HEK293 (cell line): ENCODE measurements at regions not wholly inside any gene's neighbourhood (a gene's known extent, or its start where the extent isn't known, plus 50 kb on each side); places are given as distances from the start of the nearest gene placed in this dataset.

Experiments used
- CTCF ChIA-PET: fragments of 350-600 bp; formaldehyde crosslinking; extraction: SDS; loops from one replicate; lab custom pipeline; 2021; ENCODE audit warnings: antibody characterized with exemption; lab: Yijun Ruan, JAX
- POLR2A ChIA-PET: fragments of 300-600 bp; formaldehyde crosslinking; extraction: SDS; loops from one replicate; lab custom pipeline; 2020; ENCODE audit warnings: antibody characterized with exemption, inconsistent platforms; lab: Yijun Ruan, JAX
- H3K27ac ChIP-seq: fragments of 200-500 bp; sonication (Bioruptor generic); 2 replicates; pipeline ENCODE4 v1.5.1; 2014; ENCODE audit warnings: low read depth, low read length, control low read depth, inconsistent platforms; ENCODE audit errors: extremely low read depth
- H3K36me3 ChIP-seq, 2 experiments: fragments of 200-500 bp in 1 of 2; sonication (Bioruptor generic) in 1 of 2; 1 replicate in 1 of 2; 2 replicates in 1 of 2; pipeline ENCODE4 v1.5.1; 2014 to 2017; ENCODE audit warnings: inconsistent platforms in 2 of 2, low read length in 2 of 2; ENCODE audit not compliant: control insufficient read depth in 2 of 2, insufficient read depth in 1 of 2
- H3K4me1 ChIP-seq: fragments of 200-500 bp; sonication (Bioruptor generic); 2 replicates; pipeline ENCODE4 v1.5.1; 2014; ENCODE audit warnings: mild to moderate bottlenecking, low read length, inconsistent platforms; ENCODE audit not compliant: control insufficient read depth, insufficient read depth
- H3K4me3 ChIP-seq: 2 replicates; pipeline ENCODE4 v1.5.1; 2011; ENCODE audit warnings: low read depth, mild to moderate bottlenecking, control low read depth, low read length, moderate library complexity
- H3K9me3 ChIP-seq: fragments of 200-500 bp; sonication (Bioruptor generic); 2 replicates; pipeline ENCODE4 v1.5.1; 2014; ENCODE audit warnings: low read depth, low read length, inconsistent platforms; ENCODE audit not compliant: control insufficient read depth, insufficient read depth
- HOXD13 ChIP-seq: sonication (generic); formaldehyde crosslinking; IDR thresholded peaks from 2 replicates; pipeline ENCODE4 v1.8.0; 2022; ENCODE audit warnings: missing genetic modification reagents, borderline replicate concordance
- KLF7 ChIP-seq: fragments of 450-650 bp; formaldehyde crosslinking; IDR thresholded peaks from 2 replicates; pipeline ENCODE4 v1.5.1; 2016; ENCODE audit warnings: missing biosample characterization, missing genetic modification characterization, borderline replicate concordance
- PRDM1 ChIP-seq: fragments of 450-650 bp; formaldehyde crosslinking; IDR thresholded peaks from 2 replicates; pipeline ENCODE4; 2016; ENCODE audit warnings: missing biosample characterization, missing genetic modification characterization
- PRDM4 ChIP-seq: fragments of 450-650 bp; formaldehyde crosslinking; IDR thresholded peaks from 2 replicates; pipeline ENCODE4 v1.5.1; 2017; ENCODE audit warnings: missing biosample characterization, missing genetic modification characterization
- REPIN1 ChIP-seq: fragments of 450-650 bp; formaldehyde crosslinking; IDR thresholded peaks from 2 replicates; pipeline ENCODE4 v1.5.1; 2017; ENCODE audit warnings: missing biosample characterization, missing genetic modification characterization, low read depth
- SP3 ChIP-seq: fragments of 450-650 bp; formaldehyde crosslinking; IDR thresholded peaks from 2 replicates; pipeline ENCODE4 v1.5.1; 2016; ENCODE audit warnings: missing biosample characterization, missing genetic modification characterization
- ZBTB10 ChIP-seq: fragments of 450-650 bp; formaldehyde crosslinking; IDR thresholded peaks from 2 replicates; pipeline ENCODE4 v1.5.1; 2016; ENCODE audit warnings: missing biosample characterization, missing genetic modification characterization
- ZBTB48 ChIP-seq: fragments of 450-650 bp; formaldehyde crosslinking; IDR thresholded peaks from 2 replicates; pipeline ENCODE4 v1.5.1; 2016; ENCODE audit warnings: missing biosample characterization, missing genetic modification characterization
- ZFP37 ChIP-seq: fragments of 450-650 bp; formaldehyde crosslinking; IDR thresholded peaks from 2 replicates; pipeline ENCODE4 v1.5.1; 2016; ENCODE audit warnings: missing biosample characterization, missing genetic modification characterization
- ZNF16 ChIP-seq: fragments of 450-650 bp; formaldehyde crosslinking; IDR thresholded peaks from 2 replicates; pipeline ENCODE4 v1.5.1; 2016; ENCODE audit warnings: low read depth, missing biosample characterization, missing genetic modification characterization
- ZNF211 ChIP-seq: fragments of 450-650 bp; formaldehyde crosslinking; IDR thresholded peaks from 2 replicates; pipeline ENCODE4 v1.5.1; 2016; ENCODE audit warnings: low read depth, missing biosample characterization, missing genetic modification characterization
- ZNF266 ChIP-seq: fragments of 450-650 bp; formaldehyde crosslinking; IDR thresholded peaks from 2 replicates; pipeline ENCODE4 v1.5.1; 2016; ENCODE audit warnings: missing biosample characterization, missing genetic modification characterization, low read depth
- ZNF473 ChIP-seq: fragments of 450-650 bp; formaldehyde crosslinking; IDR thresholded peaks from 2 replicates; pipeline ENCODE4 v1.5.1; 2017; ENCODE audit warnings: missing biosample characterization, missing genetic modification characterization
- ZNF510 ChIP-seq: fragments of 450-650 bp; formaldehyde crosslinking; IDR thresholded peaks from 2 replicates; pipeline ENCODE4 v1.5.1; 2018; ENCODE audit warnings: mild to moderate bottlenecking, missing genetic modification characterization, missing biosample characterization; ENCODE audit not compliant: insufficient replicate concordance
- ZNF530 ChIP-seq: fragments of 450-650 bp; formaldehyde crosslinking; IDR thresholded peaks from 2 replicates; pipeline ENCODE4 v1.5.1; 2016; ENCODE audit warnings: low read depth, missing biosample characterization, missing genetic modification characterization
- ZNF544 ChIP-seq: fragments of 450-650 bp; formaldehyde crosslinking; IDR thresholded peaks from 2 replicates; pipeline ENCODE4 v1.5.0; 2017; ENCODE audit warnings: missing biosample characterization, missing genetic modification characterization
- ZNF580 ChIP-seq: fragments of 450-650 bp; formaldehyde crosslinking; IDR thresholded peaks from 2 replicates; pipeline ENCODE4 v1.5.1; 2016; ENCODE audit warnings: missing biosample characterization, missing genetic modification characterization
- ZNF624 ChIP-seq: fragments of 450-650 bp; formaldehyde crosslinking; IDR thresholded peaks from 2 replicates; pipeline ENCODE4 v1.5.1; 2017; ENCODE audit warnings: missing biosample characterization, missing genetic modification characterization
- ZNF664 ChIP-seq: fragments of 450-650 bp; formaldehyde crosslinking; IDR thresholded peaks from 2 replicates; pipeline ENCODE4 v1.5.1; 2016; ENCODE audit warnings: missing biosample characterization, missing genetic modification characterization
- ZNF670 ChIP-seq: fragments of 450-650 bp; formaldehyde crosslinking; IDR thresholded peaks from 2 replicates; pipeline ENCODE4 v1.5.1; 2016; ENCODE audit warnings: missing biosample characterization, missing genetic modification characterization, low read depth
- ZNF701 ChIP-seq: fragments of 450-650 bp; formaldehyde crosslinking; IDR thresholded peaks from 2 replicates; pipeline ENCODE4 v1.5.1; 2016; ENCODE audit warnings: missing biosample characterization, missing genetic modification characterization
- ZNF830 ChIP-seq: fragments of 450-650 bp; IDR thresholded peaks from 2 replicates; pipeline ENCODE4 v1.5.0; 2018; ENCODE audit warnings: missing biosample characterization, missing genetic modification characterization, low read depth, mild to moderate bottlenecking, moderate library complexity
- ZSCAN30 ChIP-seq: fragments of 450-650 bp; IDR thresholded peaks from 2 replicates; pipeline ENCODE4 v1.5.1; 2018; ENCODE audit warnings: missing biosample characterization, mild to moderate bottlenecking, missing genetic modification characterization, moderate library complexity

GRCh38 chr3:110733045-110733444 is 338.6 kb upstream of the NECTIN3 start:
- Histone ChIP-seq H3K36me3 (no peaks in the 10 kb centered on the region), H3K27ac (no peak overlapping the region), H3K4me3 (no peak overlapping the region), H3K4me1 (no peaks in the 10 kb centered on the region)
- POLR2A ChIA-PET = no interaction called here
- TF ChIP-seq ZFP37 (tag by site-specific recombination) (no peak), ZNF530 (tag by site-specific recombination) (no peak), ZNF664 (tag by site-specific recombination) (no peak), ZBTB48 (tag by site-specific recombination) (no peak), ZBTB10 (no peak), PRDM1 (tag by site-specific recombination) (no peak), HOXD13 (CRISPR knock-in tag) (no peak), ZNF16 (tag by site-specific recombination) (no peak), ZNF670 (tag by site-specific recombination) (no peak), ZNF580 (tag by site-specific recombination) (no peak), PRDM4 (no peak), ZNF473 (tag by site-specific recombination) (no peak), REPIN1 (tag by site-specific recombination) (no peak), ZNF510 (tag by site-specific recombination) (no peak), ZSCAN30 (tag by site-specific recombination) (no peak), SP3 (tag by site-specific recombination) (no peak), KLF7 (tag by site-specific recombination) (no peak), ZNF701 (tag by site-specific recombination) (no peak), ZNF211 (tag by site-specific recombination) (no peak), ZNF830 (tag by site-specific recombination) (no peak)
- TF ChIP-seq, all 188 proteins: peak for 0
- CTCF ChIA-PET = no interaction called here
- H3K9me3 ChIP-seq = no peaks in the 10 kb centered on the region

GRCh38 chr3:110734524-110734923 is 337.1 kb upstream of the NECTIN3 start:
- Histone ChIP-seq H3K36me3 (no peaks in the 10 kb centered on the region), H3K27ac (no peak overlapping the region), H3K4me3 (no peak overlapping the region), H3K4me1 (no peaks in the 10 kb centered on the region), H3K9me3 (no peaks in the 10 kb centered on the region)
- ChIA-PET POLR2A (no interaction called here), CTCF (no interaction called here)
- no peak for TF ChIP-seq PRDM4
- no peak for TF ChIP-seq ZNF544 (tag by site-specific recombination)
- no peak for TF ChIP-seq ZNF266 (tag by site-specific recombination)
- no peak for TF ChIP-seq ZNF624
